Glomerular visceral epithelial cell (primary cell): ENCODE measurements at regions not wholly inside any gene's neighbourhood (a gene's known extent, or its start where the extent isn't known, plus 50 kb on each side); places are given as distances from the start of the nearest gene placed in this dataset.
"Not testable (repeated sequence)": the region's sequence is repeated elsewhere in the genome, so short reads cannot be mapped to it uniquely, and the experiment has no call there.

Experiments used
- DNase-seq: peaks from one replicate; pipeline ENCODE4 v3.0.0-alpha.2; 2016; ENCODE audit errors: extremely low spot score

GRCh38 chr1:119253366-119253765 lies 112.9 kb upstream of the WARS2 start:
- DNase-seq = no peak

GRCh38 chr1:119254067-119254720 lies 113.7 kb upstream of the WARS2 start:
- peak; percentile 8 for DNase-seq

GRCh38 chr1:119256089-119256488 lies 112.5 kb upstream of the HAO2 start:
- DNase-seq = not testable (repeated sequence)

GRCh38 chr1:119260506-119260905 lies 108.1 kb upstream of the HAO2 start:
- DNase-seq = no peak

- DNase-seq = no peak
Measured at GRCh38 chr1:119266386-119266785, 102.2 kb upstream of the HAO2 start.

- DNase-seq = no peak
Measured at GRCh38 chr1:119266858-119267257, 101.7 kb upstream of the HAO2 start.

- not testable (repeated sequence) for DNase-seq
Measured at GRCh38 chr1:119267288-119267687, 101.3 kb upstream of the HAO2 start.

GRCh38 chr1:119268879-119269278 lies 99.7 kb upstream of the HAO2 start:
- DNase-seq = no peak

- DNase-seq = peak; percentile 70
Measured at GRCh38 chr1:119275145-119276134, 93.1 kb upstream of the HAO2 start.

- DNase-seq = no peak
Measured at GRCh38 chr1:119276558-119276957, 92.0 kb upstream of the HAO2 start.

GRCh38 chr1:119279456-119280381 lies 88.9 kb upstream of the HAO2 start:
- peak; percentile 92 for DNase-seq

- peak; percentile 45 for DNase-seq
Measured at GRCh38 chr1:119285482-119285881, 83.1 kb upstream of the HAO2 start.

GRCh38 chr1:119286587-119287181 lies 81.9 kb upstream of the HAO2 start:
- peak; percentile 37 for DNase-seq

GRCh38 chr1:119288751-119289150 lies 79.8 kb upstream of the HAO2 start:
- peak; percentile 7 for DNase-seq

- DNase-seq = no peak
Measured at GRCh38 chr1:119290297-119290696, 78.3 kb upstream of the HAO2 start.

- peak; percentile 3 for DNase-seq
Measured at GRCh38 chr1:119291611-119292206, 76.9 kb upstream of the HAO2 start.

GRCh38 chr1:119293797-119294196 lies 74.8 kb upstream of the HAO2 start:
- no peak for DNase-seq

- DNase-seq = no peak
Measured at GRCh38 chr1:119294199-119294598, 74.4 kb upstream of the HAO2 start.

- no peak for DNase-seq
Measured at GRCh38 chr1:119294722-119295121, 73.9 kb upstream of the HAO2 start.

- DNase-seq = peak; percentile 83
Measured at GRCh38 chr1:119298687-119299303, 69.8 kb upstream of the HAO2 start.

GRCh38 chr1:119302011-119302410 lies 66.6 kb upstream of the HAO2 start:
- DNase-seq = no peak
